Calu3 (cell line): ENCODE measurements at regions not wholly inside any gene's neighbourhood (a gene's known extent, or its start where the extent isn't known, plus 50 kb on each side); places are given as distances from the start of the nearest gene placed in this dataset.

Experiments used
- BruUV-seq: library from RNA; stranded (reverse); fragments of 400-500 nt; replicated peaks from 2 replicates; lab custom pipeline; 2021; lab: Mats Ljungman, UMichigan
- CTCF ChIA-PET: fragments of 300-600 bp; sonication (Branson Sonifier 250); formaldehyde crosslinking; loops from one replicate; lab custom pipeline; 2022; ENCODE audit warnings: antibody characterized with exemption; lab: Charles Lee
- DNase-seq: peaks from one replicate; pipeline ENCODE4 v3.0.0; 2022
- H3K27ac Mint-ChIP-seq: one replicate; pipeline ENCODE4 v1.8.0; 2022; ENCODE audit warnings: mixed read lengths; ENCODE audit not compliant: unreplicated experiment
- H3K27me3 Mint-ChIP-seq: one replicate; pipeline ENCODE4 v1.8.0; 2022; ENCODE audit warnings: mixed read lengths; ENCODE audit not compliant: unreplicated experiment
- H3K36me3 Mint-ChIP-seq: one replicate; pipeline ENCODE4 v1.8.0; 2022; ENCODE audit warnings: mild to moderate bottlenecking, moderate library complexity, mixed read lengths; ENCODE audit not compliant: insufficient read depth, unreplicated experiment
- H3K4me1 Mint-ChIP-seq: one replicate; pipeline ENCODE4 v1.8.0; 2022; ENCODE audit warnings: mild to moderate bottlenecking, low read depth, mixed read lengths; ENCODE audit not compliant: unreplicated experiment
- H3K4me3 Mint-ChIP-seq: one replicate; pipeline ENCODE4 v1.8.0; 2022; ENCODE audit warnings: mild to moderate bottlenecking, low read depth, moderate library complexity, mixed read lengths; ENCODE audit not compliant: unreplicated experiment
- H3K9me3 Mint-ChIP-seq: one replicate; pipeline ENCODE4 v1.8.0; 2022; ENCODE audit warnings: low read depth, mixed read lengths; ENCODE audit not compliant: unreplicated experiment
- CTCF ChIP-seq: fragments of 200-600 bp; IDR thresholded peaks from one replicate; pipeline ENCODE4 v1.8.0; 2022; ENCODE audit warnings: antibody characterized with exemption; ENCODE audit not compliant: unreplicated experiment
- intact Hi-C: fragments of 100-400 bp; cut with micrococcal nuclease; formaldehyde crosslinking; loops from one replicate; pipeline ENCODE4 v1.10.0; 2022; ENCODE audit not compliant: unreplicated experiment

GRCh38 chr22:27494785-27495184 is 306.8 kb downstream of the MN1 start:
- no peak for TF ChIP-seq CTCF
- no peaks in the 10 kb centered on the region for H3K9me3 Mint-ChIP-seq
- CTCF ChIA-PET = no interaction called here
- no peak overlapping the region for H3K27ac Mint-ChIP-seq
- H3K4me3 Mint-ChIP-seq = no peak overlapping the region
- no TSS peak for BruUV-seq
- intact Hi-C loops = no loop called here
- H3K27me3 Mint-ChIP-seq = no peaks in the 10 kb centered on the region
- no peaks in the 10 kb centered on the region for H3K36me3 Mint-ChIP-seq
- no peak for DNase-seq
- H3K4me1 Mint-ChIP-seq = peaks cover 5% of the 10 kb centered on the region

- Mint-ChIP-seq H3K9me3 (no peaks in the 10 kb centered on the region), H3K27ac (no peak overlapping the region), H3K4me1 (no peaks in the 10 kb centered on the region), H3K27me3 (no peaks in the 10 kb centered on the region), H3K36me3 (no peaks in the 10 kb centered on the region), H3K4me3 (no peak overlapping the region)
- intact Hi-C loops = no loop called here
- DNase-seq = no peak
- no peak for TF ChIP-seq CTCF
- CTCF ChIA-PET = no interaction called here
- BruUV-seq = no TSS peak
Measured at GRCh38 chr22:27495325-27495724, 306.2 kb downstream of the MN1 start.

GRCh38 chr22:27499121-27499520 is 302.4 kb downstream of the MN1 start:
- intact Hi-C loops = no loop called here
- H3K9me3 Mint-ChIP-seq = peaks cover 2% of the 10 kb centered on the region
- no peak for TF ChIP-seq CTCF
- H3K36me3 Mint-ChIP-seq = no peaks in the 10 kb centered on the region
- no peak overlapping the region for H3K27ac Mint-ChIP-seq
- peaks cover 9% of the 10 kb centered on the region for H3K27me3 Mint-ChIP-seq
- no peak overlapping the region for H3K4me3 Mint-ChIP-seq
- CTCF ChIA-PET = no interaction called here
- BruUV-seq = no TSS peak
- no peaks in the 10 kb centered on the region for H3K4me1 Mint-ChIP-seq
- DNase-seq = no peak

- Mint-ChIP-seq H3K4me3 (no peak overlapping the region), H3K4me1 (no peaks in the 10 kb centered on the region), H3K9me3 (peaks cover 2% of the 10 kb centered on the region), H3K27me3 (peaks cover 14% of the 10 kb centered on the region), H3K27ac (no peak overlapping the region), H3K36me3 (no peaks in the 10 kb centered on the region)
- intact Hi-C loops = no loop called here
- TF ChIP-seq CTCF = no peak
- CTCF ChIA-PET = interaction anchor here (0.6 to 0.7 kb wide), 2 partner anchors 77 to 797 kb away, joined by 3 to 5 read pairs; no protein-coding TSS in a partner anchor
- no TSS peak for BruUV-seq
- no peak for DNase-seq
Measured at GRCh38 chr22:27501191-27501936, 300.2 kb downstream of the MN1 start.
